Spleen (tissue), 7 donors: ENCODE measurements at regions not wholly inside any gene's neighbourhood (a gene's known extent, or its start where the extent isn't known, plus 50 kb on each side); places are given as distances from the start of the nearest gene placed in this dataset.

Experiments
- CTCF ChIP-seq, 11 experiments: fragments of 200-600 bp in 7 of 11; fragments of 450-650 bp in 4 of 11; sonication (generic) in 4 of 11; IDR thresholded peaks in 8 of 11; conservative IDR thresholded peaks in 3 of 11; 1 replicate in 7 of 11; 2 replicates in 4 of 11; pipeline versions ENCODE4 v1.4.0 to v1.8.0; 2016 to 2021; ENCODE audit warnings: antibody characterized with exemption in 11 of 11, inconsistent platforms in 4 of 11, mild to moderate bottlenecking in 1 of 11
- POLR2A ChIP-seq, 3 donors: fragments of 450-650 bp; IDR thresholded peaks; one replicate each; pipeline ENCODE4 v1.5.1; 2017; ENCODE audit warnings: antibody characterized with exemption in 3 of 3, mild to moderate bottlenecking in 1 of 3
- donor health status: DM: no; HTN: no; CAD: no; lungs with moderate emphysema.
- donor health status: DM: no; HTN: no; CAD: no.
- donor health status: DM: no; HTN: no; CAD: no.

- TF ChIP-seq CTCF (IDR thresholded peaks at IDR 0.05 in 8 of 11, conservative IDR thresholded peaks at IDR 0.05 in 3 of 11), result no peak
- no peak for TF ChIP-seq POLR2A (IDR thresholded peaks at IDR 0.05)
Observed at GRCh38 chr2:21772624-21773023, 648.9 kb downstream of the TDRD15 start.
